ENCODE measurements at regions not wholly inside any gene's neighbourhood (a gene's known extent, or its start where the extent isn't known, plus 50 kb on each side); places are given as distances from the start of the nearest gene placed in this dataset.

DNA sequence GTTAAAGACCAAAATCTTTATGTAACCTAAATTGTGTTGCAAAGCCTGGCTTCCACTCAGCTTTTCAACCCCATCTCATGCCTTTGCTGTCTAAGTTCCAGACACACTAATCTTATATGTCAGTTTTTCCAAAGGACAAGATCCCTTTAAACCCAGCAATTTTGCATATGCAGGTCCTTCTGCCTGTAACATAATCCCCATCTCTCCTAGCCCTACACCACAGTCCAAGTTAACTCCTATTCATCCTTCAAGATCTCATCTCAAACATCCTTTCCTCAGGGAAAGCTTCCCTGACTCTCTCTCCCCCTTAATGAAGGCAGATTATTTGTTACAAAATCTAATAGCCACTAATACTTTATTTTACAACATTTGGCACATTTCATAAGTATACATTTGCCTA, 366.3 kb downstream of the PLPP3 start:
- DNase-seq, result no peak

DNA sequence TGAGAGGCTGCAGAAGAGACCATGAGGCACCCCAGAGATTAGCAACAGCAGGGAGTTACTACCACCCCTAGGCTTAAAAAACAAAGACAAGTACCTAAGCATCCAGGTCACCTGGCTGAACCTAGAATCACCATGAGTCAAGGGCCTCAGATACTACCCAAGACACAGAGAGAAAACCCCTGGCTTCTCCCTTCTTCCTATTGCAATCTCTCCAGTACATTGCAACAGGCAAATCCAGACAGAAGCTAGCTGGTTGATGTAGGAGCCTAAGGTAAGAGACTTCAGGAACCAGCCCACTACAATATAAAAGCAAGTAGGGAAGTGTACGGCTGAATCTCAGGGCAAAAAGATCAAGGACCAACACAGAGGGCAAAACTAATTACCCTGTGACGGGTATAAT, 367.2 kb downstream of the PLPP3 start:
- no peak for DNase-seq

DNA sequence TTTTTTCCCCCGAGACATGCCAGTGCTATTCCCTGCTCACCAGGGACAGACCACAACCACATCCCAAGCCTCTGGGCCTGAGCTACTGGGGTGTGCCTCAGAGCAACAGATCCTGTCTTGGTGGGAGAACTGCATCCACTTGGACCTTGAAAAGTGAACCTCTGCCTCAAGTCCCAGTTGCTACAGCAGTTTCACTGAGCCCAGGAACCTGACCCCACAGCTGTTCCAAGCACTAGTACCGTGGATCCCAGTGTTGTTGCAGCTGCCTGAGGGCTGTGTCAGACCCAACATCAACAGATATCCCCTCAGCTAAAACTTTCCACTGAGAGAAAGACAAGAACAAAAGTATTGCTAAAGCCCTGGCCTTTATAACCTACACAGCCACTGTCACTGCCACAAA, 373.0 kb downstream of the PLPP3 start:
- DNase-seq, result no peak

DNA sequence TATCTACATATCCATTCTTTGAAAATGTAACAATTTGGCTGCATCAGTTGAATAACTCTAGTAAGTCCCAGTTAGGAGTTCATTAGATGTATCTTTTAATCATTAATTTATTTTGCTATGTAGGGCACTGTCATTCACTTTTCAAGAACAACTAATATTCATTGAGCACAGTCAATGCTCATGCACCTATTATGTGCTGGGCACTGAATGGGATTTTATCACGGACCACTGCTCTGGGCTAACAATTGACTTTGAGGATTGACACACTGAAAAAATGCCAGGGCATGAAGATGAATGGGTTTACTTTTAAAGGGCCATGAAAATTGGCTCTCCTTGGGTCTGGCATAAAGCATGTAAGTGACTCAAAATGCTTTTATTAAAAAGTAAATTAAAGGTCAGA, 375.2 kb downstream of the PLPP3 start:
- DNase-seq, result no peak

DNA sequence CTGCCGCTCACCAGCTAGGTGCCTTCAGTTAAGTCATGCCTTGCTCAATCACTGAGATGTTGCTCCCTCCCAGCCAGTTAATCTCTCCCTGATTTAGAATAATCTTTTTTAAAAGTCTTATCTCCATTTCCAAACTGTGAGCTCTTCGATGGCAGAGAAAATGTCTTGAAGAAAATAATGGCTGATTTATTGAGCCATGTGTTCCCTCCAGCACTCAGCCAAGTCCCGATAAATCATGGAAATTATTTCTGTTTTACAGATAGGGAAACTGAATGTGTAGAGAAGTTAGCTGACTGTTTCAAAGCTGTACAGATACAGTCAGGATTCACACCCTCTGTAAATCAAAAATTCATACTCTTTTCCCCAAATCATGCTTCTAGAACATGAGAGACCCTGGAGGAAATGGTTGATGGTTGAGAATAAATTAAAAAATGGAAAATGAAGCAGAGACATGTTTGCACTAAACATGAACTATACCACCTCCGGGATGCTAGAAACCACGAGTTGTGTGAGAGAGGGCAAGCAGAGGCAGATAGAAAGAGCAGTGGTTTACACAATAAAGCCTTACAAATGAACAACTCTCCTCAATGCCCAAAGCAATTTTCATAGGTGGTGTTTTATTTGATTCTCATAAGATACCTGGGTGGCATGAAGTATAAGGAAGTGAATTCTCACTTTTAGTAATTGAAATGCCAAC, 376.4 kb downstream of the PLPP3 start:
- no peak for DNase-seq

DNA sequence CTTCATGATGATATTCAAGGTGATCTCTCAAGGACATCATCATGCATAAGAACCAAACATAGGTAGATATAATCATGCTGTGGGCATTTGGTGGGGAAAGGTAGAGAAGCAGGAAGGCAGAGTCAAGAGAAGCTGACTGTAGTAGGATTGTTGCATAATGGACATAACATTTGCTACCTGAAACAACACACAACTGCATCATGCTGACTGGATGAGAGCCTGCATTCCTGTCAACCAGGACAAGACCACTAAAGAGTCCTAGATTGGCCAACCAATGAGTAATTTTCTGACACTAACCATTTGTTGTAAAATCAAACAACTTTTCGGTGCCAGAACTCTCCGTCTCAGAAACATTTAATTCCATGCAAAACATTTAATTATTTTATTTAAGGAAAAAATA, 377.2 kb downstream of the PLPP3 start:
- no peak for DNase-seq

DNA sequence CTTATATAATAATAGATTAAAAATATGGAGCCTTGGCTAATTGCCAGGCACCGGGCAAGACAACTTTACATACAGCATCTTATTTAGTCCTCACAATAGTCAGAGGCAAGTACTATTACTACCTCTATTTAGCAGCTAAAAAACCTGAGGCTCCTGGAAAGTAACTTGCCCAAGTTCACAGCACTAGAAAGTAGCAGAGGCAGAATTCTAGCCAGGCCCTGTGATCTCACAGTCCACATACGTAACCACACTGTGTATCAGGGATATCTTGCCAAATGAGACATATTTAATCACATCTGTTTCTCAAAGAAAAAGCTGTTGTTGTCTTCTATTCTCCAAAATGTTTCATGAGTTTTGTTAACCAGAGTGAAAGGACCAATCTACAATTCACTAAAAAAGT, 378.5 kb downstream of the PLPP3 start:
- DNase-seq, result no peak

DNA sequence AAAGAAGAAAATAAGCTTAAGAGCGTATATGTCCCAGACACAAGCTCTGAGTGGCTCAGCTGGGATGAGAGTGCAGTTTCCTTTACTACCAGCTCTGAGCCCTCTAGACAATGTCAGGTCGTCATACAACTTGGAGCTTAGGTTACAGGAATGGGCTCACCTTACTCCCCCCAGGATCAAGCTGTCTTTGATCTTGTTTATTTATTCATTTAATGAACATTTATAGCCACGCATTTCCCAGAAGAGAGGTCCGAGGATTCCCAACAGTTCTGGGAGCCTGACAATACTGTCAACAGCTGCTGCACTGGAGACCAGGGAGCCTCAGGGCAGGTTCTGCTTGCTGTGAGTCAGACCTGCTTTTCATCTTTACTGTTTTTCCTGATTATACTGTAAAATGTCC, 378.9 kb downstream of the PLPP3 start:
- peak; percentile 46 for DNase-seq

DNA sequence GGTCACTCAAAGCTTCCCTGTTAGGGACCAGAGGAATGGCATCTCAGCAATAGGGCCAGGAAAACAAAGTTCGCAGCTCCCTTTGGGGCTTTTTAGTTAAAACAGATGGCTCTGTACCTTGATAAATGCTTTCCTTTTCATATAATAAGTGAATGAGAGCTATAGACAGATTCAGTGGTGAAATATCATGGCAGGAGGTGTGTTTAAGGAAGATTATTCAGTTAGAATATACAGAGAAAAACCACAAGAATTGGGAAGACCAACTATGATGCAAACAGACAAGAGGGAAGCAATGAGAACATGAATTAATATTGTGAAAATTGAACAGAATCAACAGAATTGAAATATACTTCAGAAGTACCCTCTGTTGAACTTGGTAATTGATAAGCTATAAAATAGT, 379.4 kb downstream of the PLPP3 start:
- DNase-seq, result no peak

DNA sequence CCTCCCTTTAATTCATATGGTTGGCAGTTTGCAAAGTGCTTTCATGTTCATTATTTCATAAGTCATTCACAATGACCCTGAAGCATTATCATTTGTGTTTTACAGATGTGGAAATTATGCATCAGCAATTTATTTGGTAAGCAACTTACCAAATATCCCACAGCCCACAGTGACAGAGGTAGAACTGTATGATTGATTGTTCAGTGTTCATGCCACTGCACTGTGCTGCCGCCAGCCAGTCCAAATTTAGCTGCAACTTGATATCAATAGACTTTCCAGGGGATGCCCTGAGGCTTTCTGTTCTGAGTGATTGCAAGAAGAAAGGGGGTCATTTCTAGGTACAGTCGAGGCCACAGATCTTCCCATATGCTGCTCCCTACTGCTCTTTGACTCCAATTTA, 380.3 kb downstream of the PLPP3 start:
- no peak for DNase-seq

DNA sequence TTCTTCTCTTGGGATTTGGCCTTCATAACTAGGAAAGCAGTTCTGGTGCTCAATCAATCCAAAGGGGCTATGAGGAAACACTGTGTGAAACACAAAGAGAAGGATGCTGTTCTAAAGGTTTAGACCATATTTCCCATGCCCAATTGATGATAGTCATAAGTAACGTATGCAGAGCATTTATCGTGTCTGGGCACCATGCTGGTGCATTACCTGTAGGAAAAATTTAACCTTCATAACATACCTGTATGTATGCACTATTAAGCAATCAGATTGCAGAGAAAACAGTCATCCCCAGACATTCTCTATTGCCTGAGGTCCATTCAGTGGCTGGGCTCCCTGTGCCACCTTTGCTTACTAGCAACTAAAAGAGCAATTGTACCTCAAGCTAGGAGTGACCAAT, 381.4 kb downstream of the PLPP3 start:
- no peak for DNase-seq

DNA sequence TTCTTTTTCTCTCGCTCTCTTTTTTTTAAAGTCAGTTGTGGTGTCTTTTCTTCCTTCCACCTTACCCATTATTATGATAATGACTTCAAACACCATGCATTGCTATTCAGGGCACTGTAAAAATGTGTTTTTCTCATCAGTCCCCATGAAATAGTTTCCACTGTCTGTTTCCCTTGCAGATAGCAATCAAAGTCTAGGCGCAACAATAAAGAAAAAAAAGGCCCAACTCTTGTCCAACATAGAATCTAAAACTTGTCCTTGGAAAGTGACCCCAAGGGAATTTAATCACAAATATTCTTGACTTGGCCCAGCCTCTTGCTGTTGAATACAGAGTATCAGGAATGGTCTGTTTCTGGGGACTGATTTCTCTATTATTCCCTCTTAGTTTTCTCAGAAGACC, 382.5 kb downstream of the PLPP3 start:
- DNase-seq, result no peak

DNA sequence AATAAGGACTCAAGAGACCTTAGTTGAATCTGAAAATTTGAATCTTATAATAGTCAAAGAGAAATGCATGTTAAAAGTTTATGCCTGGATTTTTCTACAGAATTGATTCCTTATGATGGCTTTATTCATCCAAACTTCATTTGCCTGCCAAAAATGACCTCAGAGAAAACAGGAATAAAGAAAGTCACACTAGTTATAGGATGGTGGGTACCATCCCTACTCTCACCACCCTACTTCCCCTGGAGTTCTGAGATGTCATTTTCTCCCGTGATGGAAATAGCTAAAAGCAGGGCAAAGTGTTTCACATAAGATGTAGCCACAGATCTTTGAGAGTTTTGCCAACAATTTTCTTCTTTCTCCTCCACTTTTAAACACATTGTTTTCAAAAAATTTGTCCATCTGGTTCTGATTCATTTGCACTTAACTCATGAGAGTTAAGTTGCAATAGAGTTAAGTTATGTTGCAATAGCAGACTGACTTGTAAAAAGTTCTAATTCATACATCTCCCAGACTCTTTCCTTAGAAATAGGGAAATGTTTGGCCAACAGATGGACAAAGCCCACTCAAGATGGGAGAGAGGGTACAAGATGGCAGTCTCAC, 384.6 kb downstream of the PLPP3 start:
- DNase-seq, result no peak

DNA sequence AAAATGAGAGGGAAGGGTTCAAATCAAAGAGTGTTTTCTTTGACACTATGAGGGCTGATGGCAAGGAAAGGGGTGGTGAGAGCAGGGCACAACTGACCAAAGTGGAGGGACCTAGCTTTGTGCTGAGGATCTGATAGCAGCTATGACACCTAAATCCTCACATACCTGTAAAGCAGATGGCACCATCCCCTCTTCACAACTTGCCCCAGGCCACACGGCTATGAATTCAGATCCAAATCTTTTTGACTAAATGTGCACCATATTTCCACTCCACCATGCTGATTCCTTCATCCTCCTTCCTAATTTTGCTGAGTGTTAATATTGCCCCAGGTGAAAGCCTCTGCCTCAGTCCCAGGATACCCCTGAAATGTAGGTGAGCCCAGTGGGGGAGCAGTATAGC, 385.7 kb downstream of the PLPP3 start:
- DNase-seq, result no peak

DNA sequence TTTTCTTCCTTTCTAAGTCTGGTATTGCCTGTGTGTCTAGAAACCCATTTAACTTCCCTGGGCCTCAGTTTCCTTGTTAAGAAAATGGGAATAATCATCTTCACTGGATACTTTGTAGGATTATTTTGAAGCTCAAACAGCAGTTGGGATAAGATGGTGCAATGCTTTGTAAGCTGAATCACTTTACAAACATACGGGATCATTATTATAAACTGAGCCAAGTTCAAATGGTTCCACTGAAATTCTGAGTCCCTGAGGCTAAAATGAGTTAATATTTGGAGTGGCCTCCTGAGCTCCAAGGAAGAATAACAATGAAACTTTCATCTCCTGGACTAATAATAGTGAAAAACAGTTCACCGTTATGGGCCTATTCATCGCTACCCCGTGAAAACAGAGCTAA, 388.0 kb downstream of the PLPP3 start:
- DNase-seq, result no peak

DNA sequence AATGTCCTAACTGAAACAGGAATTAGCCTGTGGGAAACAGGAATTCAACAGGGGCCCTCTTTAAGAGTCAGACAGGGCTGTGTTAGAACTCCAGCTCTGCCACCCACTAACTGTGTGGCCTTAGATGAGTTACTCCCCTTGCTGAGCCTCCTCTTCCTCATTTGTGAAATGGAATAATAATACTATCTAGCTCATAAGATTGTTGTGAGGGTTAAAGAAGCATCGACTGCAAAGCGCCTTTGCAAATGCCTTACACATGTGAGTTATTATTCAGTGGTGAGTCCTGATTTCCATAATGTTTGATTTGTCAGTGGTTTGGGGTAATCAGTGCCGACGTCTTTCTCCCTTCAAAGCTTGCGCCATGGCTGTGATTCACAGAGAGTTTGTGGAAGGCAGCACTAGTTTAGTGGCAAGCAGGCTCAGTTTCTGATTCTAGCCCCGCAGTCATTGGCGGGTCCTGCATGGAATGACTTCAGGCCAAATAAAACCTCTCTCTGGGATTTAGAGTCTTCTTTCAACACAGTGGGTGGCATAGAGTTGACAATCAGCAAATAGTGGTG, 388.5 kb downstream of the PLPP3 start:
- DNase-seq, result no peak

DNA sequence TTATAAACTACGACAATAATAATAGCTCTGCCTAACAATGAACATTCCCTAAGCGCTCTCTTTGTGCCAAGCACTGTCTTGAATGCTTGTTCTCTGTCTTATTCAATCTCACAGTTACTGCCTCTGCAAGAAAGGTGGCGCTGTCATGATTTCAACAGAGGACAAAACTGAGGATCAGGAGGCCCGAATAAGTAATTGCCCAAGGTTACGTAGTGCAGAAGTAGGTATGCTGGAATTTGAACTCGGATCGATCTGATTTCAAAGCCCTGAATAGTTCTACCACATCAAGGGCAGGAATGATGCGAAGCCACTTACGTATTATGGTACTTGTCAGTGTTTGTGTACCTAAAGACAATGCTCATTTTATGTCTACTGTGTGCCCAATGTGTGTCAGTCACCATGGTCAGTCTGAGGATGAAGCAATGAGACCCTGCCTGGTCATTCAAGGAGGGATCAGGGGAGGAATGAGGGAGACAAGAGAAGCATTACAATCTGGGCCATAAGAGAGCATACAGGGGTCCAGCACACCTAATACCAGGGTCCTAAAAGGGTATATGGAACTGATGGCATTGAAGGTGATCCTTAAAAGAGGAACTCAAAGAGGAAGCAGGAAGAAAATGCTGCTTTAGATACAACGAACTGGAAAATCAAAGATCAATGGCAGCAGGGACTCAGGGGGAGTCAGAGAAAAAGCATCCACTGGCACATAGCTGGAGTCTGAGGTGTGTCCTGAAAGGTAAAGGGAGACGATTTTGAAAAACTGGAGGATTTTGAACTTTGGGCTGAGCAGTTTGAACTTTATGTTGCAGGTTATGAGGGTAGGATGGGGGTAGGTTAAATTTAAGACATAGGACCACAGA, 389.2 kb downstream of the PLPP3 start:
- no peak for DNase-seq

DNA sequence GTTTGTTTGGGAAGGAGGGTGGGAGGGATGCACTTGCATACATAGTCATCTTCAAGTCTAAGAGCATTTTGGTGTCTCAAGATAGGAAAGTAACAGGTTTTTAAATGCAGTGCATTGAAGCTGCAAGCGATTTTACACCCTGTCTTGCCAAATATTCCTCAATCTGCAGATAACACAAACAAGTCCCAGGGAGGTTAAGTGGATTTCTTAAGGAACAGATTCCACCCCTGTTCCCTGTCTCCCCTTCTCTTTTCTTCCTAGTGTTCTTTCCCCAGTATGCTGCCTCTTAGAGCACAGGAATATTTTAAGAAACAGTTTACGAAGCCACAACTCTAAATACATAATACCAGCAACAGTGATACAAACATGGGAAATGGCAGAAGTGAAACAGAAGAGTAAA, 389.9 kb downstream of the PLPP3 start:
- DNase-seq, result no peak

DNA sequence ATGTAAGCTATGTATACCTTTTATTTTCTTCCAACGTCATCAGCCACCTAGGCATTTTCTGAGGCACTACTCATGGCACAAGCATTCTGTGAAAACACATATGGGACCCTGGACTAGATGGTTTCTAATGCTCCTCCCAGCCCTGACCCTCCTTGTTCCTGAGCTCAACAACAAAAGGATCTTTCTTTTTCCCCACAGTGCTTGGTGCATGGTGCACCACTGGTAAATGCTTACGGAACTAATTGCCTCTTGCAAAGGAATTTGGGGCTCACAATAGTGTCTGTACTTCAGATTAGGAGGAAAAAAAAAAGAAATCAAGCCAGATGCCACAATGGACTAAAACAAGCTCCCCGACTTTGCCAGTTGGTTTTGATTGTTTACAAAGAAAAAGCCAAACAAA, 390.5 kb downstream of the PLPP3 start:
- no peak for DNase-seq

DNA sequence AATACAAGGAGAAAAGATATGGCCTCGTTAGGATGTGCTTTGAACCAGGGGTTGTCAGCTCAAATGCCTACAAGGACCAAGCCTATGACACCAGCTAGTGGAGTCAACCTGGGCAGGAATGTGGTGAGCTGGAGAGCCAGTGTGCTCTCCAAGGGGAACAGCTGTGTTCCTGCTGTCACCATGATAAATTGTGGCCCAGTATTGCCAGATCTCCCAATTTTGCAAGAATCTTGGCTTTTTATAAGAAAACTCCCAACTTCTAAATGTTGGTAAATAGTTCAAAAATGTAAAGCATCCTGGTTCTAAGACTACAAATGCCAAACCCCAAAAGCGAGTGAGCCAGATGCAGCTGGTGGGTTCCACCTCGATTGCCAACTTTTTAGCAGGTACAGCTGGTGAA, 391.1 kb downstream of the PLPP3 start:
- DNase-seq, result no peak

DNA sequence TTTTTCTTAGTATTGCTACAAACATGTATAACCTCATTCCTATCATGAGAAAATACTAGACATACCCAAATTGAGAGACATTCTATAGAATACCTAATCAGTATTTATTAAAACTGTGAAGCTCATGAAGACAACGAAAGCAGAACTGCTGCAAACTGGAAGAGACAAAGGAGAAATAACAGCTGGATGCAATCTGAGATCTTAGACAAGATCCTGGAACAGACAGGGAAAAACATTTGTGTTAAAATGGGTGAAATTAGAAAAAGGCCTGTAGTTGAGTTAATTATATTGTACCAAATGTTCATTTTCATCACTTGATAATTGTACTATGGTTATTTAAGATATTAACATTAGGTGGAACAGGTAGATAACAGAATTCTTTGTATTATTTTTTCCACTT, 392.0 kb downstream of the PLPP3 start:
- no peak for DNase-seq

DNA sequence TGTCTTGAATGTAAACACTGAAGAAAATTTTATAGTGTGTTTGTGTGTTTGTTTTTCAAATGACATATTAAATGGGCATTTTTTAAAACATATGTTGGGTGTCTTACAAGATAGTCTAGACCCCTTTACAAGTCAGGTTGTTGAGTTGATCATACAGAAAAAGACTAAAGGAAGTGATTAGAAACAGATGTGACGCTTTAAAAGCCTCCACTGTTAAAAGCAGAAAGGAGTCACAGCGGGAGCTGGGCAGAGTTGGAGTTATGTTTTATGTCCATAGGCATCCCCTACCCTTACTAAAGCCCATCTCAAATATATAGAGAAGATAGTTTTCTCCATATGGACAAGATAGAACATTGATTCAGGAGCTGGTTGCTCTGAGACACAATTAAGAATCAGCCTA, 393.9 kb downstream of the PLPP3 start:
- DNase-seq, result no peak

DNA sequence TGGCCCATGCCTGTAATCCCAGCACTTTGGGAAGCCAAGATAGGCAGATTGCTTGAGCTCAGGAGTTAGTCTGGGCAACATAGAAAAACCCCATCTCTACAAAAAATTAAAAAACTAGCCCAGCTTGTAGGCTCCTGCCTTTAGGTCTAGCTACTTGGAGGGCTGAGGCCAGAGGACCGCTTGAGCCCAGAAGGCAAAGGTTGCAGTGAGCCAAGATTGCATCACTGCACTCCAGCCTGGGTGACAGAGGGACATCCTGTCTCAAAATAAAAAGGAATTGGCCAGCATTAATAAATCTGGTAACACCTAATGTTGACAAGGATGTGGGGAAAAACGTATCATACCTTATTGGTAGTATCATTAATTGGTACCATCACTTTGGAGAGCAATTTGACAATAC, 396.2 kb downstream of the PLPP3 start:
- DNase-seq, result no peak
